ENCODE measurements at regions not wholly inside any gene's neighbourhood (a gene's known extent, or its start where the extent isn't known, plus 50 kb on each side); places are given as distances from the start of the nearest gene placed in this dataset.

- DNase-seq (ENCODE audit: low spot score) = no peak
These were observed 241.8 kb downstream of the ARRDC4 start for GRCh38 chr15:98202256-98202655.

GRCh38 chr15:98203872-98204660 lies 243.6 kb downstream of the ARRDC4 start:
- DNase-seq (ENCODE audit: low spot score) = no peak

GRCh38 chr15:98207928-98208327 lies 247.4 kb downstream of the ARRDC4 start:
- DNase-seq (ENCODE audit: low spot score) = no peak

- no peak for DNase-seq (ENCODE audit: low spot score)
These were observed 253.0 kb downstream of the ARRDC4 start for GRCh38 chr15:98213346-98213979.

- DNase-seq (ENCODE audit: low spot score) = no peak
These were observed 255.7 kb downstream of the ARRDC4 start for GRCh38 chr15:98216166-98216565.

GRCh38 chr15:98217356-98217755 lies 256.9 kb downstream of the ARRDC4 start:
- DNase-seq (ENCODE audit: low spot score) = no peak

GRCh38 chr15:98221144-98221543 lies 260.6 kb downstream of the ARRDC4 start:
- no peak for DNase-seq (ENCODE audit: low spot score)

GRCh38 chr15:98221577-98221976 lies 261.1 kb downstream of the ARRDC4 start:
- no peak for DNase-seq (ENCODE audit: low spot score)

- DNase-seq (ENCODE audit: low spot score) = no peak
These were observed 265.6 kb downstream of the ARRDC4 start for GRCh38 chr15:98226149-98226548.

GRCh38 chr15:98226578-98226977 lies 266.1 kb downstream of the ARRDC4 start:
- DNase-seq (ENCODE audit: low spot score) = no peak

GRCh38 chr15:98228846-98229245 lies 268.3 kb downstream of the ARRDC4 start:
- DNase-seq (ENCODE audit: low spot score) = no peak

GRCh38 chr15:98230975-98231374 lies 270.5 kb downstream of the ARRDC4 start:
- DNase-seq (ENCODE audit: low spot score) = no peak

- DNase-seq (ENCODE audit: low spot score) = peak; percentile 37
These were observed 271.4 kb downstream of the ARRDC4 start for GRCh38 chr15:98231696-98232440.

GRCh38 chr15:98232761-98233160 lies 272.3 kb downstream of the ARRDC4 start:
- DNase-seq (ENCODE audit: low spot score) = no peak

GRCh38 chr15:98233873-98234272 lies 273.4 kb downstream of the ARRDC4 start:
- DNase-seq (ENCODE audit: low spot score) = no peak

- DNase-seq (ENCODE audit: low spot score) = no peak
These were observed 279.8 kb downstream of the ARRDC4 start for GRCh38 chr15:98240303-98240702.

GRCh38 chr15:98241032-98241554 lies 280.6 kb downstream of the ARRDC4 start:
- no peak for DNase-seq (ENCODE audit: low spot score)

GRCh38 chr15:98257290-98257689 lies 296.8 kb downstream of the ARRDC4 start:
- DNase-seq (ENCODE audit: low spot score) = no peak

GRCh38 chr15:98263787-98264186 lies 303.3 kb downstream of the ARRDC4 start:
- DNase-seq (ENCODE audit: low spot score) = no peak

GRCh38 chr15:98266295-98266694 lies 305.8 kb downstream of the ARRDC4 start:
- no peak for DNase-seq (ENCODE audit: low spot score)

- DNase-seq (ENCODE audit: low spot score) = no peak
These were observed 307.7 kb downstream of the ARRDC4 start for GRCh38 chr15:98268163-98268562.

- no peak for DNase-seq (ENCODE audit: low spot score)
These were observed 312.1 kb downstream of the ARRDC4 start for GRCh38 chr15:98272625-98273024.

GRCh38 chr15:98276018-98276417 lies 315.5 kb downstream of the ARRDC4 start:
- no peak for DNase-seq (ENCODE audit: low spot score)

Measured in AG08395 (cell line).